ENCODE measurements at regions not wholly inside any gene's neighbourhood (a gene's known extent, or its start where the extent isn't known, plus 50 kb on each side); places are given as distances from the start of the nearest gene placed in this dataset.

DNA sequence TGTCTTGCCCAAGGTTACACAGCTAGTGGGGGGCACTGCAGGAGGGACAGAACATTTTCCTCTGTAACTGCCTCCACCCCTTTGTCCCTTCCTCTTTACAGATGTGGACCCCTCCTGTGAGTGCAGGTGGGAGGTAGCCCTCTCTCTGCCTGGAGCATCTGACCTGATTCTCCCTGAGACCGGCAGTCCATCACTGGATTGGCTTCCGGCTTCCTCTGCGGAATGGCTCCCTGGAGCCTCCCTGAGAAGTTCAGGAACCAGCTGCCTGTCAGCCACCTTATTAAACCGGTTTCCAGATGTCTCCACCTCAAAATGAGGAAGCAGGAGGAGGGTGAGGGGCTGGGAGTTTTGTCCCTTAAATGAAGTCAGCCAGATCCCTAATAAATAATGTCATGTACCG is 67.3 kb upstream of the TNP1 start:
- TF ChIP-seq, protein P1, sequence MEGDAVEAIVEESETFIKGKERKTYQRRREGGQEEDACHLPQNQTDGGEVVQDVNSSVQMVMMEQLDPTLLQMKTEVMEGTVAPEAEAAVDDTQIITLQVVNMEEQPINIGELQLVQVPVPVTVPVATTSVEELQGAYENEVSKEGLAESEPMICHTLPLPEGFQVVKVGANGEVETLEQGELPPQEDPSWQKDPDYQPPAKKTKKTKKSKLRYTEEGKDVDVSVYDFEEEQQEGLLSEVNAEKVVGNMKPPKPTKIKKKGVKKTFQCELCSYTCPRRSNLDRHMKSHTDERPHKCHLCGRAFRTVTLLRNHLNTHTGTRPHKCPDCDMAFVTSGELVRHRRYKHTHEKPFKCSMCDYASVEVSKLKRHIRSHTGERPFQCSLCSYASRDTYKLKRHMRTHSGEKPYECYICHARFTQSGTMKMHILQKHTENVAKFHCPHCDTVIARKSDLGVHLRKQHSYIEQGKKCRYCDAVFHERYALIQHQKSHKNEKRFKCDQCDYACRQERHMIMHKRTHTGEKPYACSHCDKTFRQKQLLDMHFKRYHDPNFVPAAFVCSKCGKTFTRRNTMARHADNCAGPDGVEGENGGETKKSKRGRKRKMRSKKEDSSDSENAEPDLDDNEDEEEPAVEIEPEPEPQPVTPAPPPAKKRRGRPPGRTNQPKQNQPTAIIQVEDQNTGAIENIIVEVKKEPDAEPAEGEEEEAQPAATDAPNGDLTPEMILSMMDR (IDR thresholded peaks at IDR 0.05; ENCODE audit: borderline replicate concordance, extremely low read depth, low read length, poor library complexity, severe bottlenecking): no peak
- no peak for TF ChIP-seq EZH2 (IDR thresholded peaks at IDR 0.05; ENCODE audit: borderline replicate concordance, low read depth, low read length, severe bottlenecking)
